GM19438 (cell line): ENCODE measurements at regions not wholly inside any gene's neighbourhood (a gene's known extent, or its start where the extent isn't known, plus 50 kb on each side); places are given as distances from the start of the nearest gene placed in this dataset.
A peak's percentile ranks its signal among the peaks of the same experiment; 100 is the strongest.
"Not testable (repeated sequence)": the region's sequence is repeated elsewhere in the genome, so short reads cannot be mapped to it uniquely, and the experiment has no call there.

Experiments
- ATAC-seq: cut with Tn5 transposase; IDR thresholded peaks from one replicate; pipeline ENCODE4 v1.9.1; 2021; ENCODE audit warnings: low read depth; ENCODE audit not compliant: unreplicated experiment

- peak; percentile 93 for ATAC-seq
Observed at GRCh38 chr3:901953-902778, 190.7 kb upstream of the CNTN6 start.

DNA sequence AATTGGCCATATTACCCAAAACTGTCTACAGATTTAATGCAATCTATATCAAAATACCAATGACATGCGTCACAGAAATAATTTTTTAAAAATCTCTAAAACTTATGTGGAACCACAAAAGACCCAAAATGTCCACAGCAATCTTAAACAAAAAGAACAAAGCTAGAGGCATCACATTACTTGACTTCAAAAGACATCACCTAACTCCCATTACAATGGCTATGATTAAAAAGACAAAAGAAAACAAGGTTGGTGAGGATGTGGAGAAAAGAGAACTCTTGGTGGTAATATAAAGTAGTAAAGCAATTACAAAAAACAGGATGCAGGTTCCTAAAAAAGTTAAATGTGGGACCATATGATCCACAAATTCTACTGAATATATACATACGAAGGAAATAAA, 187.6 kb upstream of the CNTN6 start:
- ATAC-seq, result no peak

- no peak for ATAC-seq
Observed at GRCh38 chr3:906739-907138, 186.1 kb upstream of the CNTN6 start.

DNA sequence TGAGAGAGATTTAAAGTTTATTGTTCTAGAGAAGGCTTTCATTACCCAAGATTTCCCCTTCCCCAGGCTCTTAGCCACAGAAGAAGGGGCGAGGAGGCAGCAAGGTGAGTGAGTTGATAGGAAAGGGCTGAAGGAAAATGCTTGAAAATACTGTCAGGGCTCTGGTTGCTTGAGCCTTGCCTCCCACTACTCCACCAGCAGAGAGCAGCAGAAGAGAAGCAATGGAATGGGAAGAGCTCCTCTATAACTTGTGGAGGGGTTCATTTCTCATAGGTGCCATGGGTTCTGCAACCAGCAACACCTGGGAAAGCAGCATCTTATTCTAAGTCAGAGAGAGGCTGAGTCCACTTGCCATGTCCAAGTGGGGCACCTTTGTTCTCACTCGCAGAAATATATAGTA, 184.0 kb upstream of the CNTN6 start:
- ATAC-seq, result no peak

GRCh38 chr3:912717-913116, 180.1 kb upstream of the CNTN6 start:
- ATAC-seq, result not testable (repeated sequence)

DNA sequence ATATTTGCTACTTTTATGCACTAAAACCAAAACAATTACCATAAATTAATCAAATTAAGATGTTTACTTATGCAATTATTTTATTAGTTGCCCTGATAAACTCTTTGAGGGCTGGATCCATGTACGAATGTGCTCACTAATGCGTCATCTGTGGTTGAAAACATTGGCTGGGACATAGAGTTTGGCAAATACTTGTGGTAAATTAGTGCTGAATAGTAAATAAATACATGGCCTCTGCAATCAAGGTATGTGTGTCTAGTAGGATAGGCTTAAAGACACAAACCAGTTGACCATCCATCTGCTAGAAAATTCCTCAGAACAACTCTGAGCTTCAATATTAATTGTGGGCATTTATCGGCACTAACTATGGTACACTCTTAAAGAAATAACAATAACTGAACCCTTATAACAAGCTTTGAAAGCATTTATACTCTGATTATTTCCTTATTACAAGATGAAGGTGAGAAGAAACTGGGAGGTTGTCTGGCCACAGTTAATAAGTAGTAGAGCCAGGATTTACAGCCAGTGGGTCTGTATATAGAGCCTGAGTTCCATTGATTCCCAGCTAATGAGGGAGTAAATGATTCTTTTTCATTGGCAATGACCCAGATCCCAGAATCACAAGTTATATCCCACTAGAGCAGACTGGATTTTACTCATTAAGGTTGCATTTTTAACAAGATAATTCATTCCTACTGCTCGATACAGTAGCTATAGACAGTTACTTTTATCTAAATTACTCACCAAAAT, 169.5 kb upstream of the CNTN6 start:
- no peak for ATAC-seq

DNA sequence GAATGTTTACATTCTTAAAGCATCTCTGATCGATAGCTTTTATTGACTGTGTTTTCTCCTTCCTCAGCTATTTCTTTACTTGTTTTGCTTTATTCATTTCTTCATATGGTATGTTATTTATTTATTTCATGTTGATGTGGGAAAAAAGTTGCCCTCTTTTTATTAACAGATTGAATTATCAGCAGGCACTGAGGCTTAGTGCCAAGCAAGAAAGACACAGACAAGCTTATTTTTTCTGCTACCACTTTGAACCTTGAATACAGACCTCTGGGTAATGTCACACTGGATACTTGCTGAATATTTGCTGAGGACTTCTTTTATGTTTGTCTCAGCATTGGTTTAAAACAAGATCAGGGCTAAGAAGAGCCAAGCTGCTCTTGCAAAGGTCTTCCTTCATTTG, 162.0 kb upstream of the CNTN6 start:
- no peak for ATAC-seq

- ATAC-seq, result no peak
Observed at GRCh38 chr3:933326-933725, 159.5 kb upstream of the CNTN6 start.

GRCh38 chr3:944786-945185, 148.0 kb upstream of the CNTN6 start:
- ATAC-seq, result no peak

DNA sequence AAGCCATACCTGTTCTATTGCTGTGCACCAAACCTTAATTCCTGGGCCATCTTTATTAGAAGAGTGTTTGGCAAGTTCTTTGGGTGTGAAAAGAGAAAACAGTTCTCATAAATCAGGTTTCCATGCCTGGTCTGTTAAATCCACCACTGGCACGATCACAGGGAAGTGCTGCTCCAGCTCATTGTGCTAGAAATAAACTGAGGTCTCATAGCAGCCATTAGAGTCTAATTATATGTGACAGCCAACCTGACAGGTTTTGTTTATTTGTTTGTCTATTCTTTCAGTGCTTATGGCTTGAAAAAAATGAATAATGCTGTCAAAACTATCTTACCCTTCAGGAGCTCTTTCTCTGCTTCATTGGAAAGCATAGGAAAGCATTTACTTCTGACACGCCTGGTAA, 147.1 kb upstream of the CNTN6 start:
- ATAC-seq, result no peak

- ATAC-seq, result no peak
Observed at GRCh38 chr3:952906-953305, 139.9 kb upstream of the CNTN6 start.

- no peak for ATAC-seq
Observed at GRCh38 chr3:963255-963654, 129.6 kb upstream of the CNTN6 start.

- no peak for ATAC-seq
Observed at GRCh38 chr3:963755-964154, 129.1 kb upstream of the CNTN6 start.

GRCh38 chr3:965826-966225, 127.0 kb upstream of the CNTN6 start:
- no peak for ATAC-seq

DNA sequence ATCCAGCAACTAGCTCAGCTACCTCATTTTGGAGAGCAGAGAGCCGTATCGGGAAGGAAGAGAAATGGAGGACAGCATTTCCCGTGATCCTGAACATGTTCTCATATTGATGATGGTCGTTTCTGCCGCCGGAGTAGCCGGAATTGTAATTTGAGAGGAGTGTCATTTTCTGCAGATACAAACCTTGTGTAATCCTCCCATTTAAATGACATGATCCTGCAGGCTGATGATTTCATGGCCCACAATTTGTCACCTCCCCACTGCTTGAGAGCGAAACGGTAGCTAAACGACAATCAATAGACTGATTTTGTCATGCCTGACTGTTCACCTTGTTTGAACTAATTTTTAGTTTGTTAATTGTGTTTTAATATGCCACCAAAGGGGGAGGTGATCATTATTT, 126.5 kb upstream of the CNTN6 start:
- ATAC-seq, result no peak

DNA sequence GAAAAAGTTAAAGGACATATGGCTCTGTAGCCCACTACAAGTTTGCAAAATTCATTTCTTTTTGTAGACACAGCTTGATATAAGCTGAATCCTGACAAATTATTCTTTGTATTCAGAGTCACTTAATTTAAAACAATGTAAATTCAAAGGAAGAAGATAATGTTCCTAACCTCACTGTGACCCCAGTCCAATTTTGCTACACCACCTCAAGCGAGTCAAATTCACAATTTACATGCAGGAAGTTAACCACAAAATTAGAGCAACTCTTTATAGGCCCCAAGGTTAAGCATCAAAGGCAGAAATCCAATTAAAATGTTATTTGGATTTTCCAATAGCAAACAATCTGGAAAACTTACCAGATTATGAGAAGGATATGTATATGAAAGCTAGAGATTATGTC, 119.5 kb upstream of the CNTN6 start:
- ATAC-seq, result no peak

DNA sequence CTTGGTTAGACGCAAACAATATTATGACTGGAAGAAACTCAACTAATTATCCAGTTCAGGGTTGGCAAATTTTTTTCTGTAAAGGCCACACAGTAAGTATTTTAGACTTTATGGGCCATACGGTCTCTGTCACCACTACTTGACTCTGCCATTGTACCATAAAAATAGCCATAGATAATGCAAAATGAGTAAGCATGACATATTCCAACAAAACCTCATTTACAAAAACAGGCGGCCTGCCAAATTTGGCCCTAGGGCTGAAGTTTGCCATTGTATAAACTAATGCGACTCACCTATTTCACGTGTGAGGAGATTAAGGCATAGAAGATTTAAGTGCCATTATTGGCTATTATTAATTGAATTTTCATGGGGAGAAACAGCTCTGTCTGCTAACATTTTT, 116.8 kb upstream of the CNTN6 start:
- no peak for ATAC-seq

DNA sequence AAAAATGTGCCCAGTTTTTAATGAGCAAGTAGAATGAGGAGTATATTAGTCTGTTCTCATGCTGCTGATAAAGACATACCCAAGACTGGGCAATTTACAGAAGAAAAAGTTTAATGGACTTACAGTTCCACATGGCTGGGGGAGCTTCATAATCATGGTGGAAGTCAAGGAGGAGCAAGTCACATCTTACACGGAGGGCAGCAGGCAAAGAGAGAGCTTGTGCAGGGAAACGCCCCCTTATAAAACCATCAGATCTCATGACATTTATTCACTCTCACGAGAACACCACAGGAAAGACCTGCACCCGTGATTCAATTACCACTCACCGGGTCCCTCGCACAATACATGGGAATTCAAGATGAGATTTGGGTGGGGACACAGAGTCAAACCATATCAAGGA, 111.7 kb upstream of the CNTN6 start:
- no peak for ATAC-seq

DNA sequence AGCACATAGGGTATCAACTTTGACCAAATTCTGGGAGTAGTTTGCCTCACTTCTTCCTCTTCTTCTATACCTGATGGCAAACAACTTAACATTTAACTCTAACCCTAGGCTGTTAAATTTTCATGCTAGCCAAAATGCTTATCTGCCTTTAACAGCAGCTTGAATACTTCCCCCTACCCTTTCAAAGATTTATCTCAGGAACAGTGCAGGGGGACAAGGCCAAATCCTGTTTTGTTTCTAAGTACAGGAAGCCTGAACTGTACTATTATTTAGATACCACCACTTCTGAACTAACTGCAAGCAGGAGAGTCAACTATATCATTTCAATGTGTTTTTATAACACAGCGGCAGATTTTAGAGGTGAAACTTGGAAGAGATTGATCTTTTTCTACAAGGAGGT, 104.0 kb upstream of the CNTN6 start:
- no peak for ATAC-seq

DNA sequence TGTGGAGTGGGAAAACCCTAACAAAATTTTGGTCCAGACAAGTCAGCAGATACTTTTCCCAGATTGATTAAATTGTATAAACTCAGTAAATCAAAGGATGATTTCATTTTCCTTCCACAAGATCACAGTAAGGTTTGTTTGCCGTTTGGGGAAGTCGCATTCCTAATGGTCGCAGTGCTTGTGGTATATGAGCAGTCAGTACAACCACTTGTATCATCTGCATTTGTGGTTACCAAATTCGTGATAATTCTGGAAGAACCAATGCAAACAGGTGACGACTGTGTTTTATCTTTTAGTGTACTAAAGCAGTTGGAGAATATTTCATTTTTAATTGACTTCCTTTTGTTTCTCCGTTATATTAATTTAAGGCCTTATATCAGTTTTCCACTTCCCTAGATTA, 100.0 kb upstream of the CNTN6 start:
- ATAC-seq, result no peak

DNA sequence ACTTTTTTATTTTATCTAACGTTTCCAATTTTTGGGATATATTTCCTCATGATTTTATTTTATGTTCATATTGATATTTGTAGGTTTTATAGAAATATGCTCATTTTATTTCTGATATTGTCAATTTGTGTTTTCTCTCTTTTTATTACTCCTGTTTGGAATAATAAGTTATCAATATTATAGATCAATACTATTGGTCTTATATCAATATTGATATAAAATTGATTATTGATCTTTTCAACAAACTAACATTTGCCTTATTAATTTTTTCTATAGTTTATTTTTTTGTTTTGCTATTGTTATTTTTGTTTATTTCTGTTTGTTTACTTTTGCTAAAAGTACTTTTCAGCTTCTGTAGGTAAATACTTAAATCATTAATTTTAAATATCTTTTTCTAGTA, 90.8 kb upstream of the CNTN6 start:
- no peak for ATAC-seq

DNA sequence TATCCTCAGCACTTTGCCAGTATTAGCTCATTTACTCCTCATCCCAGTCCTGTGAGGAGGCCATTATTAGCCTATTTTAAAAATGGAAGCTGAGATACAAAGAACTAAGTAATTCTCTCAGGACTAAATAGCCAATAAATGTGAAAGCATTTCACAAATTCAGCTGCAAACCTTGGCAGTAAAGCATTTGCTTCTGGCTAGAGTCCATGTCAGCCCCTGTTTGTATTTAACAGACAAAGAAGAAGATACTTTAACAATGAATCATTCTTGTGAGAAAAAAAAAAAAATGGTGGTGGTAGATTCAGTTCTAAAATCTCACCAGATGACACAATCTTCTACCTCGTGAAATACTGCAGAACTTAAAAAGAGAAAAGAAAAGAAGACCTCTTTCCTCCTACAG, 85.0 kb upstream of the CNTN6 start:
- ATAC-seq, result no peak
